ENCODE measurements at regions not wholly inside any gene's neighbourhood (a gene's known extent, or its start where the extent isn't known, plus 50 kb on each side); places are given as distances from the start of the nearest gene placed in this dataset.

DNA sequence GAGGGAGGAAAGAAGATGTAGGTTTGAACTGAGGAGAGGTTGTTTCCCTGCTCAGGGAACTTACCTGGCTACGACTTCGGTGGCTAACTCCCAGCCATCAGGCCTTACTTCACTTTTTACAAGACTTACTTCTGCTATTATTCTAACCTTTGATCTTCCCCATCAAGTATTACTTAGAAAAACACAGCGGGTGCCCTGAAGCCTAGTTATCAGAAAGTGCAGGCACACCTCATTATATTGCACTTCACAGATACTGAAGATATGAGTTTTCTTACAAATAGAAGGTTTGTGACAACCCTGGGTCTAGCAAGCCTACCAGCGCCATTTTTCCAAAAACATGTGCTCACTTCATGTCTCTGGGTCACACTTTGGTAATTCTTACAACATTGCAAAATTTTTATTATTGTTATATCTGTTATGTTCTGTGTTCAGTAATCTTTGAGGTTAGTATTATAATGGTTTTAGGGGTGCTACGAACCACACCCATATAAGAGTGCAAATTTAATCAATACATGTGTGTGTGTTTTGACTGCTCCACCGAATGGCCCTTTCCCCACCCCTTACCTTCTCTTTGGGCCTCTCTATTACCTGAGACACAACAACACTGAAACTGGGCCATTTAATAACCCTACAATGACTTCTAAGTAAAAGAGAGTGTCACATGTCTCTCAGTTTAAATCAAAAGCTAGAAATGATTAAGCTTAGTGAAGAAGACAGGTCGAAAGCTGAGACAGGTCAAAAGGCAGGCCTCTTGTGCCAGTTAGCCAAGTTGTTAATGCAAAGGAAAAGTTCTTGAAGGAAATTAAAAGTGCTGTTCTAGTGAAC is 2102.7 kb upstream of the WWC1 start:
- TF ChIP-seq CTCF (IDR thresholded peaks at IDR 0.05) = no peak

GRCh38 chr5:166192696-166193095 is 2098.7 kb upstream of the WWC1 start:
- TF ChIP-seq CTCF (IDR thresholded peaks at IDR 0.05) = no peak

DNA sequence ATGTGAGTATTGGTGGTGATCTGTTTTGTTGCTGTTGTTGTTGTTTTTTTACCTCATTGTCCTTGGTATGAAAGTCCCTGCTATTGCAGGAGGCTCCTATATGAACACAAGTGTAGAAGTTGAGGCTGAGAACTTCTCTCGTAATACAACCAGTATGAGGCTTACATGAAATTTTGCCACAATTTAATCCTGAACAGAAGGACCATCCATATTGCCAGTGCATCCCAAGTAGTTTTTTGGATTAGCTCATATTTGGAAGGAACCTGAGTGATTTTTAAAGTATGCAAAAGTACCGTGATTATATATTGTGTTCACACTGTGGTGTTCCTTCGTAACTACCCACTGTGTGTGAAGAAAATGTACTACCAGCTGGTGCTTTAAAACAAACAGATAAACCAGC is 2095.5 kb upstream of the WWC1 start:
- TF ChIP-seq CTCF (IDR thresholded peaks at IDR 0.05) = no peak

- no peak for TF ChIP-seq CTCF (IDR thresholded peaks at IDR 0.05)
These were observed 2090.9 kb upstream of the WWC1 start for GRCh38 chr5:166200532-166200931.

DNA sequence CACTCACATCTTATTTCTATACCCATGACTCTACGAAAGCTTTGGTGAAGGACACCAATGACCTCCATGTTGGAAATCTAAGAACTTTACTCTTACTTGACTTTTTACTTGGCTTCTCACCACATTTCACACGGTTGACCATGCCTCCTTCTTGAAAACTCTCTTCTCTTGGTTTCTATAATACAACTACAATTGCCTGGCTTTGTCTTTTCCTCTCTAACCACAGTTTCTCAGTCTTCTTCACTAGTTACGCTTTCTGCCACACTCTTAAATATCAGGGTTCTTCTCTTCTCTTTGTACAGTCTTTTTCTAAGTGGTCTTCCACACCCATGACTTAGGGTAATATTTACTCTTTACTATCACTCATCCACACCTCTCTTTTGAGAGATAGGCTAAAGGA is 2079.8 kb upstream of the WWC1 start:
- no peak for TF ChIP-seq CTCF (IDR thresholded peaks at IDR 0.05)

DNA sequence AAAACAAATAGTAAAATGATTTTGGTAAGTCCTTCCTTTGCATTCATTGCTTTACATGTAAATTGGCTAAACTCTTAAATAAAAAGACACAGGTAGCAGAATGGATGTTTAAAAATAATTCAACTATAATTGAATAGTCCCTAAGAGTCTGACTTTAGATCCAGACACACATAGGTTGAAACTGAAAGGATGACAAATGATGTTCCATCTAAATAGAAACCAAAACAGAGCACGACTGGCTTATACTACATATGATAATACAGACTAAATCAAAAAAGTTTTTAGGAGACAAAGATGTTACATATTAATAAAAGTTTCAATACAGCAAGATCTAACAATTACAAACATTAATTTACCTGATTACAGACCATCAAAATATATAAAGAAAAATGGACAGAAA is 2055.1 kb upstream of the WWC1 start:
- no peak for TF ChIP-seq CTCF (IDR thresholded peaks at IDR 0.05)

- no peak for TF ChIP-seq CTCF (IDR thresholded peaks at IDR 0.05)
These were observed 2050.7 kb upstream of the WWC1 start for GRCh38 chr5:166240705-166241104.

- no peak for TF ChIP-seq CTCF (IDR thresholded peaks at IDR 0.05)
These were observed 2045.9 kb upstream of the WWC1 start for GRCh38 chr5:166245556-166245955.

Data from LNCAP (cell line).